Activated CD4-positive, alpha-beta memory T cell treated with anti-CD3 and anti-CD28 coated beads, Interleukin-2, amount 10 ng/mL, durations not matched to agents 7 days and 5 days (primary cell): ENCODE measurements at regions not wholly inside any gene's neighbourhood (a gene's known extent, or its start where the extent isn't known, plus 50 kb on each side); places are given as distances from the start of the nearest gene placed in this dataset.

Experiments
- CTCF ChIA-PET: fragments of 350-600 bp; sonication (Branson Sonifier 250); formaldehyde crosslinking; loops from one replicate; lab custom pipeline; 2021; ENCODE audit warnings: antibody characterized with exemption, inconsistent platforms; lab: Charles Lee
- POLR2A ChIA-PET: fragments of 350-600 bp; sonication (Branson Sonifier 250); formaldehyde crosslinking; loops from one replicate; lab custom pipeline; 2021; ENCODE audit warnings: antibody characterized with exemption; lab: Charles Lee
- DNase-seq: peaks from one replicate; pipeline ENCODE4 v3.0.0-alpha.2; 2020
- H3K27ac Mint-ChIP-seq: one replicate; pipeline ENCODE4 v1.8.0; 2021; ENCODE audit warnings: mild to moderate bottlenecking, mixed read lengths
- H3K27me3 Mint-ChIP-seq: one replicate; pipeline ENCODE4 v1.8.0; 2021; ENCODE audit warnings: mixed read lengths
- H3K36me3 Mint-ChIP-seq: one replicate; pipeline ENCODE4 v1.8.0; 2021; ENCODE audit warnings: low read depth, mixed read lengths
- H3K4me1 Mint-ChIP-seq: one replicate; pipeline ENCODE4 v1.8.0; 2021; ENCODE audit warnings: mixed read lengths
- H3K4me3 Mint-ChIP-seq: one replicate; pipeline ENCODE4 v1.8.0; 2021; ENCODE audit warnings: mild to moderate bottlenecking, mixed read lengths
- H3K9me3 Mint-ChIP-seq: one replicate; pipeline ENCODE4 v1.8.0; 2021; ENCODE audit warnings: mixed read lengths

DNA sequence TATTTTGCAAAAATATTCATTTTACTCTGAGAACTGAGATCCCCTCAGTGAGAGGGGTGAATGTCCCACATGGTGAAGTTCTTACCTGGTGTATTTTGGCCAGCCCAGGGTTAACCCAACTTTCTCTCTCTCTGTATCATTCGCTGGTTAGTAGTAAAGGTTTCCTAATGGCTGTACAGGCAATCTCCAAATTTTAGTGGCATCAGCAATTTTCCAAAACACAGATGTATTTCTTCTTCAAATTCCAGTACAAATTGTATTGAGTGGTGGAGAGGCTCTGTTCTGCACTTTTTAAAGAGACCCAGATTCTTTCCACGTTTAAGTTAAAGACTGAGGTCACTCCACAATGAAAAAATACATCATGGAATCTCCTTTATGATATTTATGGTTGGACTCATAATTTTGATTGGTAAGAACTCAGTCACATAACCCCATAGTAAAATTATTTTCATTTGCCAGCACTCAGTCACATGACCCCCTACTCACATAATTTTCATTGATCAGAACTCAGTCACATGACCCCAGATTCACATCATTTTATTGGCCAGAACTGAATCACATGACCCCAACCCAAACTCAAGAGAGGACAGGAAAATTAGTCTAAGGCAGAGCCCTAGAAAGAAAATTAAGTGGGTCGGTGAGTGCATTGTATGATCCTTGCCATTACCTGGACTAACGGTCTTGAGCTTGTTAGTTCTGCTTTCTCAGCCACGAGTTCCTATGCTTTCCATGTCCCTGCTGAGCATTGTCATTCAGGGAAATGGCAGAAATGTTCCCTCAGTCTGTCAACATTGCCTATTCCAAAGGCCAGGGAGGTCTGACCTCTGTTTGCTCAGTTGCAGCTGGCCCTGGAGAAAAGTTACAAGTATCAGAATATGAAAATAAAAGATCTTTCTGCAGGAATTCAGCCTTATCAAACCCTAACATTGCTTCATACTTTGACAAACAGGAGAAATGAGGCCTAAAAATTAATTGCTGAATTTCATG lies 1536.2 kb downstream of the AACS start:
- Mint-ChIP-seq H3K36me3 (no peaks in the 10 kb centered on the region), H3K27ac (no peak overlapping the region), H3K9me3 (no peaks in the 10 kb centered on the region), H3K4me3 (no peak overlapping the region), H3K4me1 (no peaks in the 10 kb centered on the region), H3K27me3 (no peaks in the 10 kb centered on the region)
- no peak for DNase-seq
- POLR2A ChIA-PET = no interaction called here
- CTCF ChIA-PET = no interaction called here

DNA sequence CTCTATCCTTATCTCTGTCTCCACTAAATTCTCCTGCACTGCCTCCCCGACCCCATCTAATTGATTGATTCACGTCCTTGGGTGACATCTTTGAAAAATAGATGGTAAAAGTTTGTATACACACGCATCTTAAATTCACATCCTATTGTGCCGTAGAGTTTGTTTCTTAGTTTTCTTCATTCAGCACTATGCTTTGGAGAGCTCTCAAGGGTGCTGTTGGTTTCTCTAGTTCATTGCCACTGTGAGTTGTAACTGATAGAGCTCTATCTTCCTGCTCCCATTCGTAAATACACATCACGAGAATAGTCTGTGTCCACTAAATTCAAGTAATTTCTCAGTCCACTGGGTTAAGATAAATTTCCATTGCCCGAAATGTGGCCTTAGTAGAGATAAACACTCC lies 1537.4 kb downstream of the AACS start:
- Mint-ChIP-seq H3K4me1 (no peaks in the 10 kb centered on the region), H3K27me3 (no peaks in the 10 kb centered on the region), H3K4me3 (no peak overlapping the region), H3K9me3 (no peaks in the 10 kb centered on the region), H3K36me3 (no peaks in the 10 kb centered on the region), H3K27ac (no peak overlapping the region)
- ChIA-PET CTCF (no interaction called here), POLR2A (no interaction called here)
- no peak for DNase-seq

DNA sequence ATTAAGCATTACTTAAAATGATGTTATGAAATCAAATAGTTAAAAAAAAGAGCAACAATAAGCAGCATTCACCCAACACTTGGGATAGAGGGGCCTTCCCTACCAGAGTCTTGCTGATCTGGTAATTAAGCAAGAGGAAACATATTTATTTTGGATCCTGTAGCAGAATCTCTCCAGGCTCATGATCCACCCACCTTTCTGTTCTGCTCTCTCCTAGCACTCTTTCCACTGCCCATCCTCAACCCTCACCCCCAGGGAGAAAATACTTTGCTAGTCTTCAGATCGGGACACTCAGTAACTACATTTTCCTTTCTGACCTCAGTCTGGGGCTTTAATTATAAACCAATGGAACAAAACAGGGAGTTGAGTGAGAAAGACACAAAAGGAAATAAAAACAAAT lies 1541.9 kb downstream of the AACS start:
- no peaks in the 10 kb centered on the region for H3K36me3 Mint-ChIP-seq
- H3K9me3 Mint-ChIP-seq = peaks cover 5% of the 10 kb centered on the region
- peaks cover 9% of the 10 kb centered on the region for H3K4me1 Mint-ChIP-seq
- no peak overlapping the region for H3K4me3 Mint-ChIP-seq
- ChIA-PET POLR2A (no interaction called here), CTCF (no interaction called here)
- DNase-seq = no peak
- no peaks in the 10 kb centered on the region for H3K27me3 Mint-ChIP-seq
- H3K27ac Mint-ChIP-seq = no peak overlapping the region

DNA sequence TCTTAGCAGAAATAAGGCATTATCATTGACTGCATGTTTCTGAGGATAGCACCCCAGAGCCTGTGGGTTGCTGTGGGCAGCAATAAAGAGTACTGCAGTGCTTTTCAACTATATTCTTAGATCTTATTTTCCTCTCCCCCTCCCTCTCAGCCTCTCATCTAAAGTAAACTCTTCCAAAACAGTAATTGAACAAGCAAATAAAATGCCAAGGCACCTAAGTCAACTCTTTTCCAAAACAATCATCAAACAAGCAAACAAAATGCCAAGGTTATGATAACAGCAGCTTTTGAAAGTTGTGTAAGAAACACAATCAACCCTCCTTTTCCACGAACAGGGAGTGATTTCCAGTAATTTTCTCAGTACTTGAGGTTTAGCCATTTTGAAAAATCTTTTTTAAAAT lies 1542.6 kb downstream of the AACS start:
- POLR2A ChIA-PET = no interaction called here
- Mint-ChIP-seq H3K9me3 (peaks cover 6% of the 10 kb centered on the region), H3K4me3 (no peak overlapping the region), H3K27me3 (no peaks in the 10 kb centered on the region), H3K4me1 (peaks cover 9% of the 10 kb centered on the region), H3K27ac (no peak overlapping the region), H3K36me3 (no peaks in the 10 kb centered on the region)
- no peak for DNase-seq
- CTCF ChIA-PET = no interaction called here

DNA sequence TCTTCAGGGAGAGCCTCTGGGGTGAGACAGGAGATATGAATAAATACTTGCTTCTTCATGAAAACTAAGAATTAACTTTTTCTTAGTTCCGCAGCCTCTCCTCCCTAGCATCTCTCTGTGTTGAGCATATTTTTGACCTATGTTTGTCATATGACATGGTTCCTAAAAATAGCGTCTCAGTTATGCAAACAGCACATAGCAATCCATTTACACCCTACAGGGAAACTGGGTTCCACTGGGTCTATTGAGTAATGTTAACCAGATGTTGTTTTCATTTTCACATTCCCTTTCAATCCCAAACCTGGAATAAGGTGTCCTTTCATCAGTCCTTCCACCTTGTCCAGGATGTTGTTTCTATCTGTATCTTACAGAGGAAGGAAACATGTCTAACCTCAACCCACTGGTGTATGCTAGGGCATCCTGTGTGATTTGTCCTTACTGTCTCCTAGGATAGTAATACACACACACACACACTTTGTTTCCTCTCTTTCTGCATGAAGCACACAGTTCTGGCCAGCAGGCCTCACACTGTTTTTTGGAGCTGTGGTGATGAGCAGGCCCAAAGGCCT lies 1543.5 kb downstream of the AACS start:
- Mint-ChIP-seq H3K4me3 (no peak overlapping the region), H3K27me3 (no peaks in the 10 kb centered on the region), H3K4me1 (peaks cover 9% of the 10 kb centered on the region), H3K36me3 (no peaks in the 10 kb centered on the region), H3K9me3 (peaks cover 11% of the 10 kb centered on the region), H3K27ac (no peak overlapping the region)
- ChIA-PET CTCF (no interaction called here), POLR2A (no interaction called here)
- no peak for DNase-seq

DNA sequence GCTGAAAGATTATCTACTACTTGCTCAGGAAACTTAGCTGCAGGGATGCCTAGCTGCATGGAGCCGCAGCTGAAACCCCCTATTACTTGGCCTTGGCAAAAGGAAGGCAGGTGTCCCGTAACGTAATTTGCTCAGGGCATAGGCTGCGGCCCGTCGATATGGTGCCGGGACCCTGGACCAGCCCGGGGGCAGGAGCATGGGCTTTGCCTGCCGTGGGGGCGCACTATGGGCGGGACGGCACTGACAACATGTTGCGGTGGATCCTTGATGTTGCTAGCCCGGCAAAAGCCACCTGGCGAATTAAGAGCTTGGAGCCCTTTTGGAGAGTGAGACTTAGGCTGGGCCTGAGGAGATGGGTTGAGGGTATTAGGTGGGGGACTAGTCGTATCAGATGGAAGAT lies 1551.2 kb downstream of the AACS start:
- DNase-seq = no peak
- peaks cover 11% of the 10 kb centered on the region for H3K9me3 Mint-ChIP-seq
- H3K27me3 Mint-ChIP-seq = no peaks in the 10 kb centered on the region
- no peak overlapping the region for H3K4me3 Mint-ChIP-seq
- H3K4me1 Mint-ChIP-seq = no peaks in the 10 kb centered on the region
- POLR2A ChIA-PET = no interaction called here
- H3K27ac Mint-ChIP-seq = no peak overlapping the region
- CTCF ChIA-PET = no interaction called here
- H3K36me3 Mint-ChIP-seq = no peaks in the 10 kb centered on the region

DNA sequence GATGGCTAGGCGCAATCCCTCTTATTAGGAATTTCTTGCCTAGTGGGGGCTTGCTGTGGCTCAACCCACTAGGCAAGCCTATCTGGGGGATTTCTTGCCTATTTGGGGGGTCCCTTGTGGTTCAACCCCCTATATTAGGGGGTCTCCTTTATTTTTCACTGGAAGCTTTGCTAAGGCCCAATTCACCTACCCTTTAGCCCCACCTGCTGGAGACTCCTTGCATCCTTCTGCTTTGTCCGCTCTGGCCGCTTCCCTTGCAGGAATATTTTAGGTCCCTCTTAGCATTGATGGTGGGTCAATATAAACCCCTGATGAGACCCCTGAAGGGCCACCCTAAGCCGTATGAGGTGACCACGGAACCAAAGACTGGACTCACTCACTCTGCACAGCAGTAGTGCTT lies 1552.1 kb downstream of the AACS start:
- no peaks in the 10 kb centered on the region for H3K27me3 Mint-ChIP-seq
- no peak overlapping the region for H3K4me3 Mint-ChIP-seq
- H3K36me3 Mint-ChIP-seq = no peaks in the 10 kb centered on the region
- no peak overlapping the region for H3K27ac Mint-ChIP-seq
- DNase-seq = no peak
- H3K4me1 Mint-ChIP-seq = no peaks in the 10 kb centered on the region
- ChIA-PET POLR2A (no interaction called here), CTCF (interaction anchor here (0.6 to 0.9 kb wide), 2 partner anchors 28 to 435 kb away, joined by 3 read pairs; no protein-coding TSS in a partner anchor)
- H3K9me3 Mint-ChIP-seq = peaks cover 9% of the 10 kb centered on the region

DNA sequence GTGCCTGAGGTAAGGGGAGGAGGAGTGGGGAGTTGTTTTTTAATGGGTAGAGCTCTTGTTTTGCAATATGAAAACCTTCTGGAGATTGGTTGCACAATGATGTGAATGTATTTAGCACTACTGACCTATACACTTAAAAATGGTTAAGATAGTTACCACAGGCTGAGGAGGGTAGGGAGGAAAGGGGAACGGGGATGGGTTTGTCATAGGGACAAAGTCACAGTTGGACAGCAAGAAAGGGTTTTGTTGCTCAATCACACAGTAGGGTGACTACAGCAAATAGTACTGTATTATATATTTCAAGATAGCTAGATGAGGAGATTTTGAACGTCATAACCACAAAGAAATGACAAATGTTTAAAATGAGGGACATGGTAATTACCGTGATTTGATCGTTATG lies 1562.4 kb downstream of the AACS start:
- no peaks in the 10 kb centered on the region for H3K9me3 Mint-ChIP-seq
- H3K36me3 Mint-ChIP-seq = no peaks in the 10 kb centered on the region
- H3K27ac Mint-ChIP-seq = no peak overlapping the region
- CTCF ChIA-PET = no interaction called here
- no peak for DNase-seq
- H3K4me3 Mint-ChIP-seq = no peak overlapping the region
- no peaks in the 10 kb centered on the region for H3K27me3 Mint-ChIP-seq
- POLR2A ChIA-PET = no interaction called here
- no peaks in the 10 kb centered on the region for H3K4me1 Mint-ChIP-seq

DNA sequence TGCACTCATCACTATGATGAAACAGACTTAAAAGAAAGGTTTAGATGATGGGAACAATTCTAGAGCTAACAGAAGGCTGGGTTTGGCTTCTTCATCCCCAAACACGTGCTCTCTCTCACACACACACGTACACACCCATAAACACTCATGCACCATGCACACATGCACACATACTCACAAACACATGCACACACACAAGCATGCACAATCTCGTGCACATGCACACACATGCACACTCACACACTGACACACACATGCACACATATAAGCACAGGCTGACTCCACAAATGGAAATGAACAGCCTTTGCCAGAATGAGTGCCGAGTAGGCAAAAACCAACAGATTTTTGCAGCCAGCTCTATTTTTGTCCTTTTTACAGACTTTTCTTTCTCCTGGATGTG lies 1571.6 kb downstream of the AACS start:
- peaks cover 18% of the 10 kb centered on the region for H3K9me3 Mint-ChIP-seq
- H3K4me3 Mint-ChIP-seq = no peak overlapping the region
- no peak overlapping the region for H3K27ac Mint-ChIP-seq
- no peaks in the 10 kb centered on the region for H3K27me3 Mint-ChIP-seq
- no peaks in the 10 kb centered on the region for H3K36me3 Mint-ChIP-seq
- CTCF ChIA-PET = no interaction called here
- H3K4me1 Mint-ChIP-seq = no peaks in the 10 kb centered on the region
- POLR2A ChIA-PET = no interaction called here
- no peak for DNase-seq

DNA sequence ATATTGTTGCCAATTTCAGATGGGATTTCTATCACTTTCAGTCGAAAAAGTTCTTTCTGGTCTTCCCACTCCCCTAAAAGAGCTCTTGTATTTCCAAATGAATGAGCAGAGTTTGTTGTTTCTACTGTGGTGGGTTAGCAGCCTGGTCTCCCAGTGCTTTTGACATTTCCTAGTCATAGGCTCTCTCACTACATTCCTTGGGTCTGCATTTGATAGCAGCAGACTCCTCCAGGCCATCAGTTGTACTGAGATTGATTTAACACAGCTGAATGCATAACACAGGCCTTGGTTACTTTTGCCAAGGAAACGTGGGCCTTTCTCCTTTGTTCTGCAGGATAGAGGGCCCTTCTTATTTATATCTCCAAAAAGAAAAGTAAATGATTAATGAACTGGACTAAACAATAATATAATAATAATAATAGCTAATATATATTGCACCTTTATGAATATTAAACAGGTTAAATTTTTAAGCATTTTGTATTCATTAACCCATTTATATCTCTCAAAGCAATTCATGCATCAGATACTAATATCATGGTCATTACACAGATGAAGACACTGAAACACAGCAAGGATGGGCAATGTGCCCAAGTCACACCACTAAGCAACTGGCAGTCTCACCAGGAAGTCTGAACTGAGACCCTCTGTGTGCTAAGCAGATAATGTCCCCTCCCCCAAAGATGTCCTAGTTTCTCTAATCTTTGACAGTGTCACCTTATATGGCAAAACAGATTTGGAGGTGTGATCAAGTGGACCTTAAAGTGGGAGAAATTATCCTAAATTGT lies 1579.2 kb downstream of the AACS start:
- no peaks in the 10 kb centered on the region for H3K27me3 Mint-ChIP-seq
- peaks cover 9% of the 10 kb centered on the region for H3K9me3 Mint-ChIP-seq
- no peak overlapping the region for H3K4me3 Mint-ChIP-seq
- ChIA-PET POLR2A (no interaction called here), CTCF (no interaction called here)
- DNase-seq = no peak
- H3K36me3 Mint-ChIP-seq = no peaks in the 10 kb centered on the region
- no peak overlapping the region for H3K27ac Mint-ChIP-seq
- no peaks in the 10 kb centered on the region for H3K4me1 Mint-ChIP-seq

DNA sequence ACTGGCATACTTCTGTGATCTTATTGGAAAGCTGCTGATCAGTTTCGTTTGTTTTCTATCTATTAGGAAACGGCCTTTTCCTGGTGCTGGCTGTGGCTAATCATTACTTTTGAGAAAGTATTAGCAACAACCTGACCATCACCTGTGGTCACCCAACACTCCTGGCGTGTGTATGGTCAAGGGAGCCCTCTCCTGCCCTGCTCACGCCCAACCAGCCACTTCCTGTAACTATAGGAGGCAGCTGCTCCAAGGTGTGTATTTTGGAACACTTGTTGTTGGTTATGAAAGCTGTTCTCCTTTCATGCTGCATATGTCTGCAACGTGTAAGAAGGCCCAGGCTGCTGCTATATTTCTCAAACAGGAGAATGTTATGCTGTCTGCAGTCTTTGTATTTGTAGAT lies 1582.8 kb downstream of the AACS start:
- no peaks in the 10 kb centered on the region for H3K4me1 Mint-ChIP-seq
- H3K4me3 Mint-ChIP-seq = no peak overlapping the region
- H3K9me3 Mint-ChIP-seq = peaks cover 2% of the 10 kb centered on the region
- CTCF ChIA-PET = no interaction called here
- POLR2A ChIA-PET = no interaction called here
- H3K36me3 Mint-ChIP-seq = no peaks in the 10 kb centered on the region
- DNase-seq = no peak
- H3K27ac Mint-ChIP-seq = no peak overlapping the region
- H3K27me3 Mint-ChIP-seq = no peaks in the 10 kb centered on the region

DNA sequence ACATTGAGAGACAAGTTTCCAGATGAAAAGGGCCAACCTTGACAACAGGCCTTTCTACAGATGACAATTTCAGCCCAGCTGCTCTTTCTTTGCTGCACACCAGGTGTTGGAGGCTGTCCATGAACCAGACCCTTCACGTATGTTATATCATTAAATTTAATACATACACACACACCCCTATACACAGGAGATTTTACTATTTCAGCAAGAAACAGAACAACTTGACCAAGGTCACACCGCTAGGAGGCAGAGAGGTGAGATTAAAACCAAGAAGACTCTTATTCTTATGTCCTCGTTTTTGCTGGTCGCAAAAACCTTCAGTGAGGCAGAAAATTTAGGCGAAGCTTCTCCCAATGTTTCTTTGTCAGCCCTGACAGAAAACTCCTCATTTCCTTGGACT lies 1585.9 kb downstream of the AACS start:
- DNase-seq = no peak
- ChIA-PET POLR2A (no interaction called here), CTCF (no interaction called here)
- no peaks in the 10 kb centered on the region for H3K36me3 Mint-ChIP-seq
- H3K27me3 Mint-ChIP-seq = no peaks in the 10 kb centered on the region
- no peaks in the 10 kb centered on the region for H3K4me1 Mint-ChIP-seq
- peaks cover 2% of the 10 kb centered on the region for H3K9me3 Mint-ChIP-seq
- no peak overlapping the region for H3K27ac Mint-ChIP-seq
- H3K4me3 Mint-ChIP-seq = no peak overlapping the region

DNA sequence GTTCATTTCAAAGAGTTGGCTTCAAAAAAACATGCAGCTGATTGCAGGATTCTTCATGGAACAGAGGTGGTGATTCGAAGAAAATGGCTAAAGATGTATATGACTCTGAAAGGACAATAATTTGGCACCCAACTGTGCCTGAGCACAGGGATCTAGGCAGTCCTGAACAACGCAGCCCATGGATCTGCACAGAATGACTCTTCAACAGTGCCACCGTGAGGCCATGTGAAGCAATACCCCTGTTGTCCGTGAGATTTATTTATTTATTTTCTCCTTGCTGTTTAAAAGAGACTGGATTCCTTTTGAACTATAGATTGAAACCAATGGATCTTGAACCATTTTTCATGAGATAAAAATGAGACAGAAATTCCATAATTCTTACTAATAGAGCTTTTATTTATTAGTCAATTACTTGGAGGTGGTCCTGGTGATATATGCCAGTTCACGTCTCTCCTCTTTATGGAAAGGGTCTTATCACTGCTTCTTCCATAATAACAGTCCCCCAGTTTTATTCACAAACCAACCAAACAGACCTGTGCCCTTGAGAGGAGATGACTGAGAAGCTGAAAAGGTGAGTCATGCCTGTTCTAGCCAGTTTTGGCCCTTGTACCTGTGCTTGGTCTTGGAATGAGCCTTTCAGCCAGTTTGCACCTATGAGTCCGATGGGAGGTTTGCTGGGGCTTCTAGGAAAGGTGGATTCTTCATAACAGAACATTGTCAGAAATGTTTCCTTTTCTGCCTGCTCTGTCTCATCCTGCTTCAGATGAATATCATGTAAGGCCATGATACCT lies 1598.3 kb downstream of the AACS start:
- no peak for DNase-seq
- Mint-ChIP-seq H3K4me1 (no peaks in the 10 kb centered on the region), H3K27ac (no peak overlapping the region), H3K36me3 (no peaks in the 10 kb centered on the region), H3K9me3 (peaks cover 15% of the 10 kb centered on the region), H3K4me3 (no peak overlapping the region), H3K27me3 (no peaks in the 10 kb centered on the region)
- CTCF ChIA-PET = no interaction called here
- POLR2A ChIA-PET = no interaction called here
